NCI-H1436 (cell line): ENCODE measurements at regions not wholly inside any gene's neighbourhood (a gene's known extent, or its start where the extent isn't known, plus 50 kb on each side); places are given as distances from the start of the nearest gene placed in this dataset.

Source experiments
- DNase-seq: peaks from one replicate; lab custom pipeline; 2025; lab: John Stamatoyannopoulos, UW

GRCh38 chr2:37471994-37472393 is 127.6 kb downstream of the QPCT start:
- no peak for DNase-seq

- DNase-seq: peak; percentile 45
These were observed 128.5 kb downstream of the QPCT start for GRCh38 chr2:37472959-37473358.

GRCh38 chr2:37476411-37476810 is 132.0 kb downstream of the QPCT start:
- no peak for DNase-seq

- DNase-seq: no peak
These were observed 133.5 kb downstream of the QPCT start for GRCh38 chr2:37477921-37478320.

GRCh38 chr2:37481244-37481643 is 136.8 kb downstream of the QPCT start:
- DNase-seq: no peak

- no peak for DNase-seq
These were observed 144.6 kb downstream of the QPCT start for GRCh38 chr2:37489041-37489456.

- DNase-seq: no peak
These were observed 145.1 kb downstream of the QPCT start for GRCh38 chr2:37489536-37489935.

GRCh38 chr2:37493425-37493824 is 149.0 kb downstream of the QPCT start:
- DNase-seq: no peak

GRCh38 chr2:37499113-37499512 is 154.7 kb downstream of the QPCT start:
- DNase-seq: no peak

GRCh38 chr2:37500031-37500430 is 155.6 kb downstream of the QPCT start:
- no peak for DNase-seq

- no peak for DNase-seq
These were observed 156.7 kb downstream of the QPCT start for GRCh38 chr2:37501113-37501512.

- no peak for DNase-seq
These were observed 162.1 kb downstream of the QPCT start for GRCh38 chr2:37506407-37507050.

GRCh38 chr2:37507051-37507410 is 162.6 kb downstream of the QPCT start:
- DNase-seq: no peak

- no peak for DNase-seq
These were observed 163.3 kb downstream of the QPCT start for GRCh38 chr2:37507703-37508102.

GRCh38 chr2:37512971-37513370 is 158.5 kb downstream of the CDC42EP3 start:
- no peak for DNase-seq

GRCh38 chr2:37523814-37524362 is 147.6 kb downstream of the CDC42EP3 start:
- DNase-seq: no peak

- no peak for DNase-seq
These were observed 145.1 kb downstream of the CDC42EP3 start for GRCh38 chr2:37526323-37526722.

GRCh38 chr2:37526856-37527255 is 144.6 kb downstream of the CDC42EP3 start:
- DNase-seq: no peak

- DNase-seq: no peak
These were observed 144.1 kb downstream of the CDC42EP3 start for GRCh38 chr2:37527361-37527760.

GRCh38 chr2:37529830-37530415 is 141.5 kb downstream of the CDC42EP3 start:
- no peak for DNase-seq

GRCh38 chr2:37532503-37532902 is 138.9 kb downstream of the CDC42EP3 start:
- DNase-seq: no peak

- no peak for DNase-seq
These were observed 134.1 kb downstream of the CDC42EP3 start for GRCh38 chr2:37537316-37537715.

GRCh38 chr2:37541516-37541915 is 129.9 kb downstream of the CDC42EP3 start:
- no peak for DNase-seq

GRCh38 chr2:37543999-37544557 is 127.4 kb downstream of the CDC42EP3 start:
- DNase-seq: no peak
